Fibroblast of pulmonary artery (primary cell): ENCODE measurements at regions not wholly inside any gene's neighbourhood (a gene's known extent, or its start where the extent isn't known, plus 50 kb on each side); places are given as distances from the start of the nearest gene placed in this dataset.

ENCODE experiments used
- DNase-seq: peaks from one replicate; pipeline ENCODE4 v3.0.0-alpha.2; 2010; ENCODE audit warnings: low read depth
- H3K4me3 ChIP-seq: replicated peaks from 2 replicates; pipeline ENCODE4 v1.5.1; 2011; ENCODE audit warnings: low read depth, mild to moderate bottlenecking, control low read depth, low read length, moderate library complexity
- CTCF ChIP-seq: IDR thresholded peaks from 2 replicates; pipeline ENCODE4 v1.5.1; 2011; ENCODE audit warnings: mild to moderate bottlenecking, control low read depth, low read length, inconsistent platforms; ENCODE audit errors: missing control alignments

- no peak overlapping the region for H3K4me3 ChIP-seq
- no peak for DNase-seq
- no peak for TF ChIP-seq CTCF
Observed at GRCh38 chr3:94615275-94616065, 552.6 kb downstream of the NSUN3 start.

- no peak overlapping the region for H3K4me3 ChIP-seq
- no peak for TF ChIP-seq CTCF
- DNase-seq: no peak
Observed at GRCh38 chr3:94616833-94617232, 554.0 kb downstream of the NSUN3 start.

DNA sequence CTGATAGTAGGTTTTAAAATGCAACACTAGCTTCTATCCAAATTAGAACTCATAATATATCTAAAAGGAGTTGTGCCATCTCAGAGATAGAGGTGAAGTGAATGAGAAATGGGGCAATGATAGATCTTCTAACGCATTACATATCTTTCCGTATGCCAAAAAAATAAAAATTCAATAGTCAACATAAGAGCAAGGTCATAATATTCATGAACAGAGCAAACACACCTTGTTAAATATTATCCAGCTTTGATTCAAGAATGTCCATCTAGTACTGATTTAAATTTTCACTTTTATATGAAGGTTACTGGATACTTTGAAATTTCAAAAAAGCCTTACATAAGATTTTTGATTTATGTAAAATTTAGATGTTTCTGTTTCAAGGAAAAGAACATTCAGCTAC is 554.5 kb downstream of the NSUN3 start:
- no peak for DNase-seq

GRCh38 chr3:94619643-94620042 is 556.8 kb downstream of the NSUN3 start:
- no peak for DNase-seq
- TF ChIP-seq CTCF: no peak
- no peak overlapping the region for H3K4me3 ChIP-seq

More for the DNA sequence above, 554.5 kb downstream of the NSUN3 start:
- no peak overlapping the region for H3K4me3 ChIP-seq
- no peak for TF ChIP-seq CTCF

- no peak overlapping the region for H3K4me3 ChIP-seq
- DNase-seq: no peak
- no peak for TF ChIP-seq CTCF
Observed at GRCh38 chr3:94626573-94626972, 563.7 kb downstream of the NSUN3 start.

DNA sequence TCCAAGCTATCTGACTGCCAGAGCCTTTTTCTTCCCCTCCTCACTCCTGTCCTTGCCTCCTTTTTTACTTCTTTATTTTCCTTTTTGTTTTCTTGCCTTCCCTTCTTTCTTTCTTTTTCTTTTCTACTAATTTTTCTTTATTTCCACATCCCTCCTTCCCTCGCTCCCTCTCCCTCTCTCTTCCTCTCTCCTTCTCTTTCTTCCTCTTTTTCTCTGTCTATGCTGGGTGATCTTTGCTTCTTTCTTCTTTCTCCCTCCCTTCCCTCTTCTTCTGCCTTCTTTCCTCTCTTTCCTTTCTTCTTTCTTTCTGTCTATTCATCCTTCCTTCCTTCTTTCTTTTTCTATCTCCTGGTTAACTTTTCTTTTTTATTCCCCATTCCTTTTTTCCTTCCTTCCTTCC is 564.8 kb downstream of the NSUN3 start:
- no peak overlapping the region for H3K4me3 ChIP-seq
- no peak for TF ChIP-seq CTCF
- no peak for DNase-seq

DNA sequence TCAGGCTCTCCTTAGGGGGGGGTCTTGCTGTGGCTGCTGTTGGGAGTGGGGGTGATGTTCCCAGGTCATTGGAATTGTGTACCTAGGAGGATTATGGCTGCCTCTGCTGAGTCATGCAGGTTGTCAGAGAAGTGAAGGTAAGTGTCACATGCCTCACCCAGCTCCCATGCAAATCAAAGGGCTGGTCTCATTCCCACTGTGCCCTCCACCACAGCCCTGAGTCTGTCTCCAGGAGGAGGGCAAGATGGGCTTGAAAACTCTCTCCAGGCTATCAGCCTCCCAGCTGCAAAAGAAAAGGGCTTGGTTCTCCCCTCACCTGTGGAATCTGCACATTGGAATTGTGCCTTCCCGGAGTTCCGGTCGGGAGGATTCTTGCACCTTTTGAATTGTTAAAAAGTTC is 580.5 kb downstream of the NSUN3 start:
- H3K4me3 ChIP-seq: no peak overlapping the region
- no peak for DNase-seq
- no peak for TF ChIP-seq CTCF
